Esophagus muscularis mucosa (tissue), 4 donors: ENCODE measurements at regions not wholly inside any gene's neighbourhood (a gene's known extent, or its start where the extent isn't known, plus 50 kb on each side); places are given as distances from the start of the nearest gene placed in this dataset.

Experiments used
- EP300 ChIP-seq: sonication (generic); formaldehyde crosslinking; IDR thresholded peaks from one replicate; pipeline ENCODE4 v1.6.1; 2017; ENCODE audit warnings: antibody characterized with exemption
- POLR2A ChIP-seq: fragments of 450-650 bp; IDR thresholded peaks from one replicate; pipeline ENCODE4 v1.6.1; 2017; ENCODE audit warnings: antibody characterized with exemption, moderate library complexity, mild to moderate bottlenecking, low read depth
- POLR2AphosphoS5 ChIP-seq, 2 donors: sonication (generic); formaldehyde crosslinking; IDR thresholded peaks; one replicate each; pipeline ENCODE4 v1.6.1; 2017; ENCODE audit warnings: antibody characterized with exemption in 2 of 2
- TF ChIP-seq, protein P1 (sequence below), 3 experiments: fragments of 200-600 bp in 2 of 3; fragments of 450-650 bp in 1 of 3; sonication (generic) in 2 of 3; IDR thresholded peaks; one replicate each; pipeline ENCODE4 v1.5.1; 2017 to 2019; ENCODE audit warnings: antibody characterized with exemption in 3 of 3, mild to moderate bottlenecking in 2 of 3, moderate library complexity in 1 of 3

DNA sequence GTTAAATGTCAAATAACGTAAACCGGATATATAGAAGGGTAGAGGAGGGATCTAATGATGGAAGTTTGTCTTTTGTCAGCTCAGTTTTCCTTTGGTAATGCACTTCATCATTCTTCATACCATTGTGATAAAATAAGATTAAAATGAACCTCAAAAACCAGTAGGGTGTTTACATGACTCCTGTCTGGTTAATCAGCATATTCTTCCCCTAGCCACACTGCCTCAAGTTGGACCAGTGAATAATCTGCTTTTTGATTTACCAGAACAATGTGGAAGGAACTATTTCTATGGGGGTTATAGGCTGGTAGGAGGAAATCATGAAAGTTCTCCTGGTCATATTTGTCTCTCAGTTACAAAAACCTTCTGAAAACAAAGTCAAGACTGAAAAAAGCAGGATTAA lies 634.7 kb downstream of the NCAM2 start:
- TF ChIP-seq, protein P1, sequence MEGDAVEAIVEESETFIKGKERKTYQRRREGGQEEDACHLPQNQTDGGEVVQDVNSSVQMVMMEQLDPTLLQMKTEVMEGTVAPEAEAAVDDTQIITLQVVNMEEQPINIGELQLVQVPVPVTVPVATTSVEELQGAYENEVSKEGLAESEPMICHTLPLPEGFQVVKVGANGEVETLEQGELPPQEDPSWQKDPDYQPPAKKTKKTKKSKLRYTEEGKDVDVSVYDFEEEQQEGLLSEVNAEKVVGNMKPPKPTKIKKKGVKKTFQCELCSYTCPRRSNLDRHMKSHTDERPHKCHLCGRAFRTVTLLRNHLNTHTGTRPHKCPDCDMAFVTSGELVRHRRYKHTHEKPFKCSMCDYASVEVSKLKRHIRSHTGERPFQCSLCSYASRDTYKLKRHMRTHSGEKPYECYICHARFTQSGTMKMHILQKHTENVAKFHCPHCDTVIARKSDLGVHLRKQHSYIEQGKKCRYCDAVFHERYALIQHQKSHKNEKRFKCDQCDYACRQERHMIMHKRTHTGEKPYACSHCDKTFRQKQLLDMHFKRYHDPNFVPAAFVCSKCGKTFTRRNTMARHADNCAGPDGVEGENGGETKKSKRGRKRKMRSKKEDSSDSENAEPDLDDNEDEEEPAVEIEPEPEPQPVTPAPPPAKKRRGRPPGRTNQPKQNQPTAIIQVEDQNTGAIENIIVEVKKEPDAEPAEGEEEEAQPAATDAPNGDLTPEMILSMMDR (IDR thresholded peaks at IDR 0.05), result no peak
- TF ChIP-seq EP300 (no peak), POLR2A (no peak), POLR2AphosphoS5 (IDR thresholded peaks at IDR 0.05) (no peak)
